GM12878 (cell line): ENCODE measurements at regions not wholly inside any gene's neighbourhood (a gene's known extent, or its start where the extent isn't known, plus 50 kb on each side); places are given as distances from the start of the nearest gene placed in this dataset.

Experiments used
- ATAC-seq: fragments of 200-7000 bp; cut with Tn5 transposase; 3 replicates; pipeline ENCODE4 v1.9.1; 2020; ENCODE audit warnings: mild to moderate bottlenecking, moderate library complexity
- BruUV-seq: library from RNA; stranded (reverse); fragments of 400-500 nt; replicated peaks from 2 replicates; lab custom pipeline; 2021; lab: Mats Ljungman, UMichigan
- CTCF ChIA-PET: fragments of 300-600 bp; sonication (Branson Sonifier 250); formaldehyde crosslinking; extraction: SDS; loops from one replicate; lab custom pipeline; 2021; ENCODE audit warnings: inconsistent platforms; lab: Yijun Ruan, JAX
- POLR2A ChIA-PET: fragments of 350-600 bp; formaldehyde crosslinking; extraction: SDS; loops from one replicate; lab custom pipeline; 2021; ENCODE audit warnings: inconsistent platforms; lab: Charles Lee
- RAD21 ChIA-PET: fragments of 300-600 bp; sonication (Branson Sonifier 250); formaldehyde crosslinking; loops from one replicate; lab custom pipeline; 2023; ENCODE audit warnings: antibody characterized with exemption; ENCODE audit not compliant: unreplicated experiment; lab: Charles Lee
- SMC1A ChIA-PET: fragments of 300-600 bp; sonication (Branson Sonifier 250); formaldehyde crosslinking; loops from one replicate; lab custom pipeline; 2023; ENCODE audit not compliant: unreplicated experiment, uncharacterized antibody; lab: Charles Lee
- DNase-seq: peaks from one replicate; pipeline ENCODE4 v3.0.0-alpha.2; 2011; ENCODE audit warnings: low read depth, low spot score
- FAIRE-seq: peaks from 3 replicates; lab custom pipeline; 2011; peaks lifted over from hg19 to GRCh38; lab: Jason Lieb, UNC
- H2AFZ ChIP-seq: 2 replicates; pipeline ENCODE4 v1.6.0; 2011; ENCODE audit warnings: low read depth, low read length, control low read depth; ENCODE audit not compliant: control insufficient read depth
- H3K27ac ChIP-seq: 2 replicates; pipeline ENCODE4 v1.5.1; 2011; ENCODE audit warnings: control low read depth; ENCODE audit not compliant: control insufficient read depth, insufficient read depth
- H3K27me3 ChIP-seq, 2 experiments: replicated peaks in 1 of 2; 2 replicates each; pipeline versions ENCODE4 v1.6.0 to v1.6.1; 2011; ENCODE audit warnings: low read length in 1 of 2; ENCODE audit not compliant: control insufficient read depth in 2 of 2, insufficient read depth in 2 of 2
- H3K36me3 ChIP-seq, 2 experiments: 2 replicates each; pipeline ENCODE4 v1.5.1; 2011; ENCODE audit warnings: low read length in 1 of 2; ENCODE audit not compliant: control insufficient read depth in 2 of 2, insufficient read depth in 2 of 2
- H3K4me1 ChIP-seq: 2 replicates; pipeline ENCODE4 v1.6.1; 2011; ENCODE audit warnings: mild to moderate bottlenecking, low read length, moderate library complexity, mixed read lengths; ENCODE audit not compliant: control insufficient read depth, insufficient read depth
- H3K4me2 ChIP-seq: 2 replicates; pipeline ENCODE4 v1.6.0; 2011; ENCODE audit warnings: control low read depth; ENCODE audit not compliant: control insufficient read depth, insufficient read depth
- H3K4me3 ChIP-seq: fragments of 200-600 bp; sonication (generic); 2 replicates; pipeline ENCODE4 v1.5.1; 2016
- H3K79me2 ChIP-seq: 2 replicates; pipeline ENCODE4 v1.6.0; 2011; ENCODE audit warnings: low read length; ENCODE audit not compliant: control insufficient read depth, insufficient read depth
- H3K9ac ChIP-seq: 2 replicates; pipeline ENCODE4 v1.8.0; 2011; ENCODE audit warnings: low read length, control low read depth, mixed read lengths; ENCODE audit not compliant: control insufficient read depth, insufficient read depth
- H3K9me3 ChIP-seq: replicated peaks from 3 replicates; pipeline ENCODE4 v1.5.1; 2011; ENCODE audit warnings: mild to moderate bottlenecking, low read length; ENCODE audit not compliant: control insufficient read depth, insufficient read depth
- H4K20me1 ChIP-seq: 2 replicates; pipeline ENCODE4 v1.6.0; 2011; ENCODE audit not compliant: control insufficient read depth, insufficient read depth
- ATF3 ChIP-seq: IDR thresholded peaks from 2 replicates; pipeline ENCODE4 v1.6.1; 2011; ENCODE audit warnings: low read depth, mild to moderate bottlenecking, low read length, moderate library complexity, borderline replicate concordance; ENCODE audit errors: extremely low read depth
- ATF7 ChIP-seq: fragments of 450-650 bp; IDR thresholded peaks from 2 replicates; pipeline ENCODE4 v1.6.1; 2016; ENCODE audit warnings: low read depth, mild to moderate bottlenecking
- CBX3 ChIP-seq: fragments of 200-600 bp; sonication (generic); IDR thresholded peaks from 2 replicates; pipeline ENCODE4 v1.6.1; 2016; ENCODE audit warnings: low read depth, borderline replicate concordance
- NFIC ChIP-seq: IDR thresholded peaks from 2 replicates; pipeline ENCODE4 v1.6.1; 2012; ENCODE audit warnings: low read depth, mild to moderate bottlenecking, inconsistent platforms, low read length, moderate library complexity
- NR2F1 ChIP-seq: fragments of 450-650 bp; conservative IDR thresholded peaks from 2 replicates; pipeline ENCODE4 v1.6.1; 2017; ENCODE audit warnings: mild to moderate bottlenecking
- RAD21 ChIP-seq: IDR thresholded peaks from 2 replicates; pipeline ENCODE4 v1.6.1; 2011; ENCODE audit warnings: mild to moderate bottlenecking, low read depth, low read length, moderate library complexity; ENCODE audit not compliant: insufficient read depth
- TCF12 ChIP-seq: IDR thresholded peaks from 2 replicates; pipeline ENCODE4 v1.6.1; 2011; ENCODE audit warnings: low read depth, mild to moderate bottlenecking, low read length
- WGBS: methylation state at CpG from one replicate; pipeline ENCODE4 v1.1.6; 2016; ENCODE audit warnings: low lambda C conversion rate; ENCODE audit not compliant: insufficient replicate concordance, insufficient coverage; ENCODE audit errors: missing lambda C conversion rate; 5-methylcytosine and 5-hydroxymethylcytosine counted together
- in situ Hi-C: fragments of 300-500 bp; cut with MboI; formaldehyde crosslinking; loops from 9 replicates; pipeline ENCODE4 v1.14.3; 2018; ENCODE audit warnings: mixed read lengths
- intact Hi-C: fragments of 100-400 bp; cut with micrococcal nuclease; formaldehyde crosslinking; loops from one replicate; pipeline ENCODE4 v1.14.2; 2022; ENCODE audit not compliant: unreplicated experiment
- TF ChIP-seq, protein P1 (sequence below): IDR thresholded peaks from 2 replicates; pipeline ENCODE4 v1.6.1; 2012; ENCODE audit warnings: improper control_type of control experiment, low read depth, low read length; ENCODE audit not compliant: insufficient replicate concordance

DNA sequence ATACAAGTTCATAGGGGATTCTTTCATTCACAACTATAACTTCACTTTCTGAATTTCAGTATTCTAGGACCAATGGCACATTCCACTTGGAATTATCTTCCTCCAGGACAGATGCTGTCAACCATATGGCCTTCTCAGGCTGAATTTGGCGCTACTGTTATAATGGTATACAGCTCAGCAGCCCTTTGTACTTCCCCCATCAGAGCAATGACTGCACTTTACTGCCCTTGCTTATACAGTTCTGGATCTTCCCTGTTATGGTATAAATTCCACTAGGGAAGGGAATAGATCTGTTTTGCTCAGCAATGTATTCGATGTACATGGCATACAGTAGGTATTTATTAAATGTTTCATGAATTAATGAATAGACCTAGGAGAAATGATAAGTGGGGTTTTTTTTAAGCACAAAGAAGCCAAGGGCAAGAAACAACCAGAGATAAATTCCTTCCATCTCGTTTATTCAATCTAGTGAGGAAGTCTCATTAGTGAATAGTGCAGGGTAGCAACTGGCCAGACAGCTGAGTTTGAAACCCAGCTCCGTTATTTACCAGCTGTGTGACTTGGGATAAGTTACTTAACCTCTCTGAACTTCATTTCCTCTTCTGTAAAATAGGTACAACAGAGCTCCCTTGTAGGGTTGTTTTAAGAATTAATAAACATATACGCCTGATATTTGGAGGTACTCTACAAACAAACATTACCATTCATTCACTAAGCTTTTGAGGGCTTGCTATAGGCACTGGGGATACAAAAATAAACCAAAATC, 97.1 kb upstream of the PRDM1 start:
- ChIA-PET SMC1A (interaction anchor here (1.0 to 3.5 kb wide), 3 partner anchors 9 to 558 kb away, joined by 4 to 11 read pairs (median 6); no protein-coding TSS in a partner anchor), RAD21 (interaction anchor here (1.8 kb wide), 1 partner anchor 234 kb away, joined by 6 read pairs; no protein-coding TSS in a partner anchor), CTCF (interaction anchor here (0.7 kb wide), 1 partner anchor 38 kb away, joined by 4 read pairs; no protein-coding TSS in a partner anchor), POLR2A (interaction anchor here (0.6 kb wide), 1 partner anchor 1152 kb away, joined by 4 read pairs; no protein-coding TSS in a partner anchor)
- DNase-seq = no peak
- intact Hi-C loops = no loop called here
- H3K27ac ChIP-seq = no peak overlapping the region
- H3K79me2 ChIP-seq = no peaks in the 10 kb centered on the region
- no peak overlapping the region for H2AFZ ChIP-seq
- H3K36me3 ChIP-seq = no peaks in the 10 kb centered on the region
- H3K4me3 ChIP-seq = no peak overlapping the region
- WGBS = 24% methylated on average over 5 of the region's 5 CpGs
- peaks cover 6 to 26% of the 10 kb centered on the region in 2 experiments for H3K27me3 ChIP-seq
- peaks cover 6% of the 10 kb centered on the region for H3K9me3 ChIP-seq
- H4K20me1 ChIP-seq = no peaks in the 10 kb centered on the region
- no peak overlapping the region for H3K9ac ChIP-seq
- in situ Hi-C loops = no loop called here
- BruUV-seq = no TSS peak
- no peak overlapping the region for H3K4me2 ChIP-seq
- FAIRE-seq = no peak
- H3K4me1 ChIP-seq = peaks cover 5% of the 10 kb centered on the region; the same call in 1 of the 2 replicates
- TF ChIP-seq NR2F1 (no peak), TCF12 (no peak), NFIC (no peak), CBX3 (no peak), RAD21 (no peak), ATF7 (no peak), ATF3 (no peak)
- TF ChIP-seq, protein P1, sequence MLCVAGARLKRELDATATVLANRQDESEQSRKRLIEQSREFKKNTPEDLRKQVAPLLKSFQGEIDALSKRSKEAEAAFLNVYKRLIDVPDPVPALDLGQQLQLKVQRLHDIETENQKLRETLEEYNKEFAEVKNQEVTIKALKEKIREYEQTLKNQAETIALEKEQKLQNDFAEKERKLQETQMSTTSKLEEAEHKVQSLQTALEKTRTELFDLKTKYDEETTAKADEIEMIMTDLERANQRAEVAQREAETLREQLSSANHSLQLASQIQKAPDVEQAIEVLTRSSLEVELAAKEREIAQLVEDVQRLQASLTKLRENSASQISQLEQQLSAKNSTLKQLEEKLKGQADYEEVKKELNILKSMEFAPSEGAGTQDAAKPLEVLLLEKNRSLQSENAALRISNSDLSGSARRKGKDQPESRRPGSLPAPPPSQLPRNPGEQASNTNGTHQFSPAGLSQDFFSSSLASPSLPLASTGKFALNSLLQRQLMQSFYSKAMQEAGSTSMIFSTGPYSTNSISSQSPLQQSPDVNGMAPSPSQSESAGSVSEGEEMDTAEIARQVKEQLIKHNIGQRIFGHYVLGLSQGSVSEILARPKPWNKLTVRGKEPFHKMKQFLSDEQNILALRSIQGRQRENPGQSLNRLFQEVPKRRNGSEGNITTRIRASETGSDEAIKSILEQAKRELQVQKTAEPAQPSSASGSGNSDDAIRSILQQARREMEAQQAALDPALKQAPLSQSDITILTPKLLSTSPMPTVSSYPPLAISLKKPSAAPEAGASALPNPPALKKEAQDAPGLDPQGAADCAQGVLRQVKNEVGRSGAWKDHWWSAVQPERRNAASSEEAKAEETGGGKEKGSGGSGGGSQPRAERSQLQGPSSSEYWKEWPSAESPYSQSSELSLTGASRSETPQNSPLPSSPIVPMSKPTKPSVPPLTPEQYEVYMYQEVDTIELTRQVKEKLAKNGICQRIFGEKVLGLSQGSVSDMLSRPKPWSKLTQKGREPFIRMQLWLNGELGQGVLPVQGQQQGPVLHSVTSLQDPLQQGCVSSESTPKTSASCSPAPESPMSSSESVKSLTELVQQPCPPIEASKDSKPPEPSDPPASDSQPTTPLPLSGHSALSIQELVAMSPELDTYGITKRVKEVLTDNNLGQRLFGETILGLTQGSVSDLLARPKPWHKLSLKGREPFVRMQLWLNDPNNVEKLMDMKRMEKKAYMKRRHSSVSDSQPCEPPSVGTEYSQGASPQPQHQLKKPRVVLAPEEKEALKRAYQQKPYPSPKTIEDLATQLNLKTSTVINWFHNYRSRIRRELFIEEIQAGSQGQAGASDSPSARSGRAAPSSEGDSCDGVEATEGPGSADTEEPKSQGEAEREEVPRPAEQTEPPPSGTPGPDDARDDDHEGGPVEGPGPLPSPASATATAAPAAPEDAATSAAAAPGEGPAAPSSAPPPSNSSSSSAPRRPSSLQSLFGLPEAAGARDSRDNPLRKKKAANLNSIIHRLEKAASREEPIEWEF = no peak
- no peak for ATAC-seq
